GM18502 (cell line): ENCODE measurements at regions not wholly inside any gene's neighbourhood (a gene's known extent, or its start where the extent isn't known, plus 50 kb on each side); places are given as distances from the start of the nearest gene placed in this dataset.

Source experiments
- ATAC-seq: cut with Tn5 transposase; IDR thresholded peaks from one replicate; pipeline ENCODE4 v1.9.1; 2021; ENCODE audit warnings: mild to moderate bottlenecking; ENCODE audit not compliant: unreplicated experiment, poor library complexity

GRCh38 chr6:119647309-119647708 lies 297.7 kb upstream of the MAN1A1 start:
- no peak for ATAC-seq

GRCh38 chr6:119643876-119644275 lies 294.3 kb upstream of the MAN1A1 start:
- no peak for ATAC-seq

- no peak for ATAC-seq
These were observed 288.2 kb upstream of the MAN1A1 start for GRCh38 chr6:119637768-119638167.

- no peak for ATAC-seq
These were observed 286.5 kb upstream of the MAN1A1 start for GRCh38 chr6:119636060-119636459.

- no peak for ATAC-seq
These were observed 283.9 kb upstream of the MAN1A1 start for GRCh38 chr6:119633461-119633860.

DNA sequence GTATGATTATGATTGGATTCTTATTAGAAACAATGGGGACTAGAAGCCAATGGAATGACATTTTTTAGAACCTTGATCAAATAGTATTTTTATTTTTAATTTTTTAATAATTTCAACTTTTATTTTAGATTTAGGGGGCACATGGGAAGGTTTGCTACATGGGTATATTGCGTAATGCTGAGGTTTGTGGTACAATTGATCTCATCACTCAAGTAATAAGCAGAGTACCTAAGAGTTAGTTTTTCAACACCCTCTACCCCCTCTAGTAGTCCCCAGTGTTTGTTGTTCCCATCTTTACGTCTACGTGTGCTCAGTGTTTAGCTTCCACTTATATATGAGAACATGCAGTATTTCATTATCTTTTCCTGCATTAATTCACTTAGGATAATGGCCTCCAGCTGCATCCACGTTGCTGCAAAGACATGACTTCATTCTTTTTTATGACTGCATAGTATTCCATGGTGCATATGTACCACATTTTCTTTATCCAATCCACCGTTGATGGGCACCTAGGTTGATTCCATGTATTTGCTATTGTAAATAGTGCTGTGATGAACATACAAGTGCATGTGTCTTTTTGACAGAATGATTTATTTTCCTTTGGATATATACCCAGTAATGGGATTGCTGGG lies 281.1 kb upstream of the MAN1A1 start:
- ATAC-seq = no peak

GRCh38 chr6:119628691-119629594 lies 279.4 kb upstream of the MAN1A1 start:
- no peak for ATAC-seq

DNA sequence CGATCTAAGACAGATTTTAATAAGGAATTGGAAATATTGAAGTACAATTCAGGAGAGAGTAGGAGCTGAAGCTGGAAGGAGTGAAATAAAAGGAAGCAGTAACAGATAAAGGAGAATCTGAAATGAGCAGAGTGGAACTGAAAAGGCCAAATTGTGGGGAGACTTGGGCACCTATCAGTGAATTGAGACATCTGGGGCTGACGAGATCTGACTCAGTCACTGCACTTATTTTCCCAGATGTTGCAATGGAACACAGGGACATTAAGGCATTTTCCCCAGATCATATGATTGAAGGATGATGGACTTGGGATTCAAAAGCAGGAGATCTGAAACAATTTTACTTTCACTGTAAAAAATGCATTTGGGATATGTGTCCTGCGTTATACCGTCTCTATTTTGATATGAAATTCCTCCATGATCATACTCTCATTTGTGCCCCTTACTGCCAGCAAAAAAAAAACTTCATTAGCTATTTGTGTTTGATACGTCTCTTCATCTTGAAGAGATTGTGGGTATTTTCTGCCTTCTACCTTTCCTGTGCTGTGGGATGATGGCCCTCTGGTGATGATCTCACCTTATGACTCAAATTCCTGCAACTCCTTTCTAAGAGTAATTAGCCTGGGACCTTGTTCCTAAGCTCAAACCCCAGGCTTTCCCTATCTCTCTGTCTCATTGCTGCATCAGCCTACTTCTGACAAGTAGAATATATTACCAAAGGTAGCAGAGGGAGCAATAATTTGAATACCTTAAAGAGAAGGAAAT lies 278.5 kb upstream of the MAN1A1 start:
- no peak for ATAC-seq

DNA sequence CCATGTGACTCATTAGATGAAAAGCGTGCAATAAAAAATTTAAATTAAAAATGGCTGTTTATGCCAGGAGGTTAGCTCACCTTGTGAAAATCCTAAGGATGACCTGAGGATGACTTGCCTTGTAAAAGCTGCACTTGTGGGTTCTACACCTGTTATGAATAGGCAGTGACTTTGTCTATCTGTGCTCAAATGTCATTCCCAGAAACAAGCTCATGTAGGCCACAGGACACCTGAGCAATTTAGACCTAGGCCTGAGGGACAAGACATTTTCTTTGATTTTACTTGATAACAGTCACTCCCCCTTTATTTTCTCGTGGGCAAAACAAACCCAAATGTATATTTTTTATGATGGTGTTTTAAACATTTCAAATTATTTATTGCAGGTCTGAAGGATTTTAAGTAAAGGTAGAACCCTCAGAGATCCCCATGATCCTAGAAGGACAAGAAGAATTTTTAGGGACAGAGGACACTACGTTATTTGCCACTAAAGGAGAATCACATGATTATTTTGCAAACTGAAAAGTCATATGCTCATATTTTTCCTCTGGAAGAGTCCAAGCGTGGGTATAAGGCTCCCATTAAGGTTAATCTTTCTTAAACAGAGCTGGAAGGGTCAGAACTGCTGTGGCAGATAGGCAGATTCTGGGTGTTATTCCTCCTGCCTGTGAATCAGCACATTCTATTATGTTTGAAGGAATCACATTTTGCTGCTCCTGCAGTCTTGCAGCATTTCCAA lies 277.5 kb upstream of the MAN1A1 start:
- ATAC-seq = no peak

GRCh38 chr6:119620846-119621555 lies 271.4 kb upstream of the MAN1A1 start:
- no peak for ATAC-seq

GRCh38 chr6:119614138-119614537 lies 264.6 kb upstream of the MAN1A1 start:
- no peak for ATAC-seq

DNA sequence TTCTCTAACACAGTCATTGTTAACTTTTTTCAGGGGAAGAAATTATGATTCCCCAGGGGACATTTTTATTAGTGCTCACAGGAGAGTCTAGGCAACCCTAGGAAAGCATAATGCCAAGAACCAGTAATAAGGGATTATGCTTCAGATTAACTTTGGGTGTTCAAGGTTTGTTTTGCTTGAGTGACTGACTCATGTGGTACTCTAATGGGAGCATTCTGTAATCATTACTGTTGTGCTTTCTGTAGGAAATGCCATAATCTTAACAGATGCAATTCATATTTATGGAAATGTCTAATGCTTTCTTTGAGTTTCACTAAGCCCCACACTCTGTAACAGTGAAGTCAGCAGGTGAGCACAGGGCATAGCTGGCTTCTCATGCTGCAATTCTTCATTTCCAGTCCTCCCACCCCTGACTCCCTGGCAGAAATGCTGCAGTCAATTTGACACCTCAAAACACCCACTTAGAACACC lies 263.4 kb upstream of the MAN1A1 start:
- ATAC-seq = no peak

GRCh38 chr6:119612176-119612891 lies 262.8 kb upstream of the MAN1A1 start:
- no peak for ATAC-seq

GRCh38 chr6:119610754-119611153 lies 261.2 kb upstream of the MAN1A1 start:
- no peak for ATAC-seq

DNA sequence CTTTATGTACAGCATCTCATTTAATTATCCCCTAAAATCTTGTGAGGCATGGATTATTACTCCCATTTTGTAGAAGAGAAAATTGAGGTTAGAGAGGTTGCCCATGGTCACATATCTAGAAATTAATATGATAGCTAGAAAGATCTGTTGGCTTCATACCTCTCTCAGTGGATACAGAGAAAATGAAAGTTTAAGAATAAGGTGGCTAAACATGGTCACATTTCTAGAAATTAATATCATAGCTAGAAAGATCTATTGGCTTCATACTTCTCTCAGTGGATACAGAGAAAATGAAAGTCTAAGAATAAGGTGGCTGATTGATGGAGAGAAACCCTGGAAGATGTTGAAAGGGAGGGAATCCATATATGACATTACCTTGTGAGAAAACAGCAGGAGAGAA lies 260.7 kb upstream of the MAN1A1 start:
- no peak for ATAC-seq

DNA sequence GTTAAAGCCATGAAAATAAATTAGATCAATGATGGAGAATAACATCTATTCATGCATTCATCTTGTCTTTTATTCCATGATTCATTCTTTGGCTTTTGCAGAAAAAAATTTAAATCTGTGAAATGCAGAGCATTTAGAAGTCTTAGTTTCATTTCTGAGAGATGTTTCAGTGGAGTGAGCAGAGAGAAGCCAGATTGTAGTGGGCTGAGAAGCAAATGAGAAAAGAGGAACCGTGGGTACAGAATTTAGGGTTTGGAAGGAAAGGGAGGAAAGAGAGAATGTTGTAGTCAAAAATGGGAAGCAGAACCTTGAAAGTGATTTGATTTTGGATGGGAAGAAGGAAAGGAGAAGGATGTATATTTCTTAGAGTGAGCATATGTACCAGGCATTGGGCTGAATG lies 260.3 kb upstream of the MAN1A1 start:
- ATAC-seq = no peak

GRCh38 chr6:119608994-119609393 lies 259.4 kb upstream of the MAN1A1 start:
- ATAC-seq = no peak

DNA sequence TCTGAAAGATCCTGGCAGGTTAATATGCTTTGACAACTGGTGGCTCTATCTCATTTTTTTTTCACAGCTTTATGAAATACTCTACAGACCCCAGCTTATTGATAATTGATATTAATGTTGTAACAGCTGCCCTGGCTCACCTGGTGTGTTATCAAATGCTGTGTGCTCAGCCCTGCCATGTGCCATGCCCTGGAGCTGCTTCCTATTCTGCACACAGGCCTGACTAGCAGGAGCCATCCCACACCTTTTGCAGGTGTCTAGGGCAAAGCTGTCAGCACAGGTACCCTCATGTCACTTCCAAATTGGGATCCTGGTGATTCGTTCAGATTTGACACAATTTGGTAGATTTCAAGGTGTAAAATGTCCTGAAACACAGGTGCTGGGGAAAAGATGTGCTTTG lies 254.6 kb upstream of the MAN1A1 start:
- ATAC-seq = no peak

DNA sequence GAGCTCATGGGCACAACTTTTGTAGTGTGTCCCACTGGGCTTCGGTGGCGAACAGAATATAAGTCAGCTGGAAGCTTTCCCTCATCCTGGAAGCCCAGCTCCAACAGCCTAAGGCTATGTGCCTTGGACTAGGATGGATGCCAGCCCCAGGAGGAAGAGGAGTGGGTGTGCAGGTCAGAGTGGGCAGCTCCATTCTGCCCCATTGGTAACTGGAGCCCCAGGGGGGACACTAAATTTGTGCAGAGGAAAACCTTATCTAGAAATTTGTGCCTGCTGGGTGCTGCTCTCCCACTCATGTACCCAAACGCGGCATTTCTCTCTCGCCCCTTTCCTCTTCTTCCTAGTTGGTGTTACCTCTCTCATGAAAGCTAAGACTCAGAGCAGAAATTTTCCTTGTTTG lies 253.9 kb upstream of the MAN1A1 start:
- ATAC-seq = no peak
